Suprapubic skin (tissue), 4 donors: ENCODE measurements at regions not wholly inside any gene's neighbourhood (a gene's known extent, or its start where the extent isn't known, plus 50 kb on each side); places are given as distances from the start of the nearest gene placed in this dataset.

Source experiments
- DNase-seq, 2 donors: peaks; one replicate each; pipeline ENCODE4 v3.0.0-alpha.2; 2019; ENCODE audit warnings: low spot score in 2 of 2
- H3K27ac ChIP-seq: fragments of 200-600 bp; sonication (generic); one replicate; pipeline ENCODE4 v1.5.1; 2019
- H3K27me3 ChIP-seq: fragments of 200-600 bp; sonication (generic); one replicate; pipeline ENCODE4 v1.5.1; 2019
- H3K36me3 ChIP-seq: fragments of 200-600 bp; sonication (generic); one replicate; pipeline ENCODE4 v1.5.1; 2019
- H3K4me1 ChIP-seq: fragments of 200-600 bp; sonication (generic); one replicate; pipeline ENCODE4 v1.5.1; 2019
- H3K4me3 ChIP-seq: fragments of 200-600 bp; sonication (generic); one replicate; pipeline ENCODE4 v1.5.1; 2019; ENCODE audit warnings: mild to moderate bottlenecking
- H3K9me3 ChIP-seq: fragments of 200-600 bp; sonication (generic); one replicate; pipeline ENCODE4 v1.5.1; 2019
- CTCF ChIP-seq, 2 donors: fragments of 200-600 bp in 1 of 2; fragments of 450-650 bp in 1 of 2; sonication (generic) in 1 of 2; IDR thresholded peaks; one replicate each; pipeline ENCODE4 v1.5.1; 2016 to 2019; ENCODE audit warnings: antibody characterized with exemption in 2 of 2, mild to moderate bottlenecking in 1 of 2, moderate library complexity in 1 of 2
- EP300 ChIP-seq: sonication (generic); formaldehyde crosslinking; IDR thresholded peaks from one replicate; pipeline ENCODE4 v1.6.1; 2017; ENCODE audit warnings: antibody characterized with exemption
- POLR2A ChIP-seq, 2 donors: fragments of 450-650 bp; IDR thresholded peaks; one replicate each; pipeline ENCODE4 v1.6.1; 2017; ENCODE audit warnings: antibody characterized with exemption in 2 of 2, mild to moderate bottlenecking in 2 of 2, moderate library complexity in 2 of 2
- POLR2AphosphoS5 ChIP-seq, 3 donors: sonication (generic); formaldehyde crosslinking; IDR thresholded peaks; one replicate each; pipeline ENCODE4 v1.6.1; 2017; ENCODE audit warnings: antibody characterized with exemption in 3 of 3
- WGBS: methylation state at CpG from one replicate; pipeline ENCODE4 v1.1.5; 2018; 5-methylcytosine and 5-hydroxymethylcytosine counted together

- no peaks in the 10 kb centered on the region for H3K27me3 ChIP-seq
- no peak for TF ChIP-seq EP300
- H3K36me3 ChIP-seq, result no peaks in the 10 kb centered on the region
- no peak for DNase-seq
- H3K9me3 ChIP-seq, result peaks cover 5% of the 10 kb centered on the region
- WGBS, result 65% methylated on average over 1 of the region's 1 CpG
- no peaks in the 10 kb centered on the region for H3K4me1 ChIP-seq
- H3K4me3 ChIP-seq, result no peak overlapping the region
- no peak overlapping the region for H3K27ac ChIP-seq
Observed at GRCh38 chr3:35437381-35437780, 201.9 kb upstream of the ARPP21 start.

- H3K27ac ChIP-seq, result no peak overlapping the region
- no peak overlapping the region for H3K4me3 ChIP-seq
- H3K4me1 ChIP-seq, result no peaks in the 10 kb centered on the region
- TF ChIP-seq POLR2A (IDR thresholded peaks at IDR 0.05) (no peak), POLR2AphosphoS5 (IDR thresholded peaks at IDR 0.05) (no peak), EP300 (no peak), CTCF (IDR thresholded peaks at IDR 0.05) (no peak)
- H3K36me3 ChIP-seq, result no peaks in the 10 kb centered on the region
- peaks cover 5% of the 10 kb centered on the region for H3K9me3 ChIP-seq
- no peak for DNase-seq
- H3K27me3 ChIP-seq, result no peaks in the 10 kb centered on the region
- 27% methylated on average over 1 of the region's 1 CpG for WGBS
Observed at GRCh38 chr3:35438101-35438500, 201.2 kb upstream of the ARPP21 start.

GRCh38 chr3:35439663-35440062 is 199.7 kb upstream of the ARPP21 start:
- Histone ChIP-seq H3K9me3 (peaks cover 5% of the 10 kb centered on the region), H3K27ac (no peak overlapping the region), H3K36me3 (no peaks in the 10 kb centered on the region), H3K4me1 (no peaks in the 10 kb centered on the region), H3K4me3 (no peak overlapping the region), H3K27me3 (no peaks in the 10 kb centered on the region)
- WGBS, result 87% methylated on average over 5 of the region's 5 CpGs
- TF ChIP-seq CTCF (IDR thresholded peaks at IDR 0.05) (no peak), POLR2A (IDR thresholded peaks at IDR 0.05) (no peak), EP300 (no peak), POLR2AphosphoS5 (IDR thresholded peaks at IDR 0.05) (no peak)
- DNase-seq, result no peak

- peaks cover 5% of the 10 kb centered on the region for H3K9me3 ChIP-seq
- H3K4me3 ChIP-seq, result no peak overlapping the region
- H3K27me3 ChIP-seq, result no peaks in the 10 kb centered on the region
- TF ChIP-seq CTCF (IDR thresholded peaks at IDR 0.05), result no peak
- no peak for TF ChIP-seq EP300
- no peak for TF ChIP-seq POLR2A (IDR thresholded peaks at IDR 0.05)
- TF ChIP-seq POLR2AphosphoS5 (IDR thresholded peaks at IDR 0.05), result no peak
- no peak overlapping the region for H3K27ac ChIP-seq
- H3K4me1 ChIP-seq, result no peaks in the 10 kb centered on the region
- no peak for DNase-seq
- no peaks in the 10 kb centered on the region for H3K36me3 ChIP-seq
Observed at GRCh38 chr3:35440826-35441225, 198.5 kb upstream of the ARPP21 start.

- Histone ChIP-seq H3K36me3 (no peaks in the 10 kb centered on the region), H3K9me3 (no peaks in the 10 kb centered on the region), H3K4me3 (no peak overlapping the region), H3K27ac (no peak overlapping the region), H3K27me3 (no peaks in the 10 kb centered on the region), H3K4me1 (no peaks in the 10 kb centered on the region)
- DNase-seq, result no peak
- TF ChIP-seq EP300, result no peak
- TF ChIP-seq POLR2A (IDR thresholded peaks at IDR 0.05), result no peak
- no peak for TF ChIP-seq POLR2AphosphoS5 (IDR thresholded peaks at IDR 0.05)
- no peak for TF ChIP-seq CTCF (IDR thresholded peaks at IDR 0.05)
- whole genome bisulfite sequencing, result 85% methylated on average over 2 of the region's 2 CpGs
Observed at GRCh38 chr3:35446896-35447295, 192.4 kb upstream of the ARPP21 start.

- Histone ChIP-seq H3K4me3 (no peak overlapping the region), H3K27ac (no peak overlapping the region), H3K36me3 (no peaks in the 10 kb centered on the region), H3K27me3 (no peaks in the 10 kb centered on the region), H3K9me3 (no peaks in the 10 kb centered on the region), H3K4me1 (no peaks in the 10 kb centered on the region)
- no peak for TF ChIP-seq EP300
- TF ChIP-seq CTCF (IDR thresholded peaks at IDR 0.05), result no peak
- TF ChIP-seq POLR2A (IDR thresholded peaks at IDR 0.05), result no peak
- TF ChIP-seq POLR2AphosphoS5 (IDR thresholded peaks at IDR 0.05), result no peak
- DNase-seq, result no peak
- 38% methylated on average over 1 of the region's 1 CpG for WGBS
Observed at GRCh38 chr3:35448121-35448520, 191.2 kb upstream of the ARPP21 start.
